Ovary (tissue), 7 donors: ENCODE measurements at regions not wholly inside any gene's neighbourhood (a gene's known extent, or its start where the extent isn't known, plus 50 kb on each side); places are given as distances from the start of the nearest gene placed in this dataset.

ENCODE experiments used
- DNase-seq, 5 donors: peaks; one replicate each; pipeline ENCODE4 v3.0.0-alpha.2; 2019 to 2020
- H3K27ac ChIP-seq, 2 donors: fragments of 200-600 bp; one replicate each; pipeline versions ENCODE4 v1.5.1 to v1.8.0; 2019 to 2022
- H3K27me3 ChIP-seq: fragments of 200-600 bp; one replicate; pipeline ENCODE4 v1.8.0; 2022
- H3K36me3 ChIP-seq: fragments of 200-600 bp; sonication (generic); one replicate; pipeline ENCODE4 v1.5.1; 2019
- H3K4me1 ChIP-seq: one replicate; pipeline ENCODE4 v1.8.1; 2013; ENCODE audit warnings: mild to moderate bottlenecking, moderate library complexity; ENCODE audit not compliant: insufficient read depth
- H3K4me3 ChIP-seq: fragments of 200-600 bp; sonication (generic); one replicate; pipeline ENCODE4 v1.5.1; 2017
- H3K9me3 ChIP-seq, 2 donors: fragments of 200-600 bp in 1 of 2; sonication (generic) in 1 of 2; one replicate each; pipeline versions ENCODE4 v1.5.1 to v1.8.1; 2013 to 2019; ENCODE audit warnings: mild to moderate bottlenecking in 1 of 2, moderate library complexity in 1 of 2
- EP300 ChIP-seq: sonication (generic); formaldehyde crosslinking; IDR thresholded peaks from one replicate; pipeline ENCODE4 v1.6.1; 2017; ENCODE audit warnings: antibody characterized with exemption
- POLR2A ChIP-seq: fragments of 450-650 bp; IDR thresholded peaks from one replicate; pipeline ENCODE4 v1.6.1; 2017; ENCODE audit warnings: antibody characterized with exemption, mild to moderate bottlenecking, moderate library complexity
- WGBS, 3 donors: extraction: QIAGEN DNeasy Blood & Tissue Kit in 1 of 3; methylation state at CpG; one replicate each; pipeline versions ENCODE4 v1.1.5 to v1.1.7; 2013 to 2017; 5-methylcytosine and 5-hydroxymethylcytosine counted together
- intact Hi-C, 4 donors: fragments of 100-400 bp; cut with DNase I; formaldehyde crosslinking; loops; one replicate each; pipeline versions ENCODE4 v1.11.0 to v1.15.1; 2022 to 2023
- TF ChIP-seq, protein P1 (sequence below), 3 donors: fragments of 450-650 bp in 2 of 3; fragments of 200-600 bp in 1 of 3; IDR thresholded peaks; one replicate each; pipeline versions ENCODE4 v1.5.1 to v1.8.0; 2016 to 2022; ENCODE audit warnings: antibody characterized with exemption in 3 of 3, mild to moderate bottlenecking in 1 of 3
- donor health status: DM: no; HTN: no; CAD: no; lungs with moderate emphysema.
- donor health status: DM: no; HTN: no; CAD: no.
- donor health status: Bipolar disorder and iron deficiency.
- donor health status: DM: no; HTN: no; CAD: no.
- donor health status: DM: yes; HTN: yes; CAD: no.

DNA sequence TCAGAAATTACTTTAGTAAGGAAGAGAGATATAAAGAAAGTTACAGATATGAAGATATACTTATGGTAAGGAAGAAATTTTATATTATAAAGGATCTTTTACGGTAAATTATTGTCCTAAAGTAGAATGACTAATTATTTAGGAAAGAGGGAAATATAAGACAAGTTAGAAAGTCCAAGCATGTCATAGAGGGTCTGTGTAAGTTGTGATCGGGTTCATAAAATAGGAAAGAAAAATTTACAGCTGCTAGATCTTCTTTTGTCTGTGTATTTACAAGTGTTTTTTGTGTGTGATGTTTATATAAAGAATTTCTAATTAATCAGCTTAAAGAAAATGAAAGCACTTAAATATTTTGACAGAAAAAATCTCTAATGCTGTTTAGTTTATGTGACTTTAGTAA, 1054.9 kb upstream of the DIAPH2 start:
- no peak overlapping the region for H3K27ac ChIP-seq
- 59 to 86% (median 78%) methylated on average over 2 of the region's 2 CpGs for WGBS, 3 donors
- H3K36me3 ChIP-seq, result no peaks in the 10 kb centered on the region
- no peak overlapping the region for H3K4me3 ChIP-seq
- DNase-seq, result no peak
- H3K4me1 ChIP-seq, result no peaks in the 10 kb centered on the region
- TF ChIP-seq EP300 (no peak), POLR2A (no peak)
- TF ChIP-seq, protein P1, sequence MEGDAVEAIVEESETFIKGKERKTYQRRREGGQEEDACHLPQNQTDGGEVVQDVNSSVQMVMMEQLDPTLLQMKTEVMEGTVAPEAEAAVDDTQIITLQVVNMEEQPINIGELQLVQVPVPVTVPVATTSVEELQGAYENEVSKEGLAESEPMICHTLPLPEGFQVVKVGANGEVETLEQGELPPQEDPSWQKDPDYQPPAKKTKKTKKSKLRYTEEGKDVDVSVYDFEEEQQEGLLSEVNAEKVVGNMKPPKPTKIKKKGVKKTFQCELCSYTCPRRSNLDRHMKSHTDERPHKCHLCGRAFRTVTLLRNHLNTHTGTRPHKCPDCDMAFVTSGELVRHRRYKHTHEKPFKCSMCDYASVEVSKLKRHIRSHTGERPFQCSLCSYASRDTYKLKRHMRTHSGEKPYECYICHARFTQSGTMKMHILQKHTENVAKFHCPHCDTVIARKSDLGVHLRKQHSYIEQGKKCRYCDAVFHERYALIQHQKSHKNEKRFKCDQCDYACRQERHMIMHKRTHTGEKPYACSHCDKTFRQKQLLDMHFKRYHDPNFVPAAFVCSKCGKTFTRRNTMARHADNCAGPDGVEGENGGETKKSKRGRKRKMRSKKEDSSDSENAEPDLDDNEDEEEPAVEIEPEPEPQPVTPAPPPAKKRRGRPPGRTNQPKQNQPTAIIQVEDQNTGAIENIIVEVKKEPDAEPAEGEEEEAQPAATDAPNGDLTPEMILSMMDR (IDR thresholded peaks at IDR 0.05), result no peak
- intact Hi-C loops, result no loop called here
- H3K27me3 ChIP-seq, result no peaks in the 10 kb centered on the region
- H3K9me3 ChIP-seq, result no peaks in the 10 kb centered on the region

DNA sequence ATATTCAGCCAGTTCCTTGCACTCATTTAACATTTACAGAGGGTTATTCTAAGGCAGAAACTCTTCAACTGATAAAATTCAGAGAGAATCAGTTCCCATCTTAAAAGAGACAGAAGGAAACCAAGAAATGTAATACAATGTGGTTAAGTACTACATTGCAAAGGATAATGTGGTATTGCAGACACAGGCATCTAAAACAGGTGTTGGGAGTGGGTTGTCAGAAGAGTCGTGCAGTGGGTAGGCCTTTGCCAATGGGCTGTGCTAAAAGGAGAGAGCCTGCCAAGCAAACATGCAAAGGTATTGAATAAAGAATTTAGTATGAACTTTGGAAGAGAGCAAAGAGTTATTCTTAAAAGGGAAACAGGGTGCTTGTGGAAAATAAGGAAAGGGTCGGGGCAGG, 1044.4 kb upstream of the DIAPH2 start:
- Histone ChIP-seq H3K27me3 (no peaks in the 10 kb centered on the region), H3K9me3 (no peaks in the 10 kb centered on the region), H3K27ac (no peak overlapping the region), H3K4me1 (no peaks in the 10 kb centered on the region), H3K36me3 (no peaks in the 10 kb centered on the region), H3K4me3 (no peak overlapping the region)
- TF ChIP-seq POLR2A (no peak), EP300 (no peak)
- TF ChIP-seq, protein P1 (IDR thresholded peaks at IDR 0.05), result no peak
- intact Hi-C loops, result no loop called here
- no peak for DNase-seq
- 17 to 23% (median 18%) methylated on average over 2 of the region's 2 CpGs for WGBS, 3 donors

DNA sequence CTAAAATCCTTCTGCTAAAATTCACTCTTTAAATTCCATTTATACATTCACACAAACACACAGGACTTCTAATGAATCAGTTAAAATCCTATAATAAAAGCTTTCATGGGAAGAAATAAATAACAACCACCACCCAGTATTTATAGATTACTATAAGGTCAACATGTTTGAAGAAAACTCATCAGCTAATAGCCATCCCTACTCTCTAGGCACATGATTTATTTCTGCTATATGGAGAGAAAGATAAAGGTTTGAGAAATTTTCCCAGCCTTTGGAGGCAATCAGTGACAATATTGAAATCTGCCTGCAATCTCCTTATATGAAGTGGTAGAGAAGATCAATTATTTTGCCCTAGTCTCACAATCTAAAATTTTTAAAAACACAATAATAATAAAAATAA, 1038.9 kb upstream of the DIAPH2 start:
- TF ChIP-seq, protein P1 (IDR thresholded peaks at IDR 0.05), result no peak
- no peak for DNase-seq
- intact Hi-C loops, result no loop called here

DNA sequence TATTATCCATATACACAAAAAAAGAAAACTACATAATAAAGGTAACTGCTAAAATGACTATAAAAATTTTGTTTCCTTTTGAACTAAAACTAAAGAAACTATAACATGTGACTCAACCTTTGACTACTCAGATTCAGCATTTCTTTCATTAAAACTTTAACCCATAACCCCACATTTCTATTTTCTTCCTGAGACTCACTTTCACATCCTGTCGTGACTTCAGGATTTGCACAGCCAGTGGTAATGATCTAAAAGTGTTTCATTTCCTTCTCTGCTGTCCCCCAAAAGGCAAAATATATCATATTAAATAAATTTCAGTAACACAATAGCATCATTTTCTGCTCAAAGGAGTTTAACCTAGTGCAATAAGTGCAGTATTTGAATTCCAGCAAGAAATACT, 1022.4 kb upstream of the DIAPH2 start:
- intact Hi-C loops, result no loop called here
- no peak for DNase-seq
- no peaks in the 10 kb centered on the region for H3K27me3 ChIP-seq
- H3K27ac ChIP-seq, result no peak overlapping the region
- no peaks in the 10 kb centered on the region for H3K9me3 ChIP-seq
- H3K4me3 ChIP-seq, result no peak overlapping the region
- no peaks in the 10 kb centered on the region for H3K36me3 ChIP-seq
- 45 to 65% (median 57%) methylated on average over 1 of the region's 1 CpG for WGBS, 3 donors
- H3K4me1 ChIP-seq, result no peaks in the 10 kb centered on the region
- TF ChIP-seq, protein P1 (IDR thresholded peaks at IDR 0.05), result no peak
- TF ChIP-seq POLR2A (no peak), EP300 (no peak)

More for the DNA sequence above, 1038.9 kb upstream of the DIAPH2 start:
- Histone ChIP-seq H3K4me3 (no peak overlapping the region), H3K36me3 (no peaks in the 10 kb centered on the region), H3K27me3 (no peaks in the 10 kb centered on the region), H3K27ac (no peak overlapping the region), H3K4me1 (no peaks in the 10 kb centered on the region), H3K9me3 (no peaks in the 10 kb centered on the region)

DNA sequence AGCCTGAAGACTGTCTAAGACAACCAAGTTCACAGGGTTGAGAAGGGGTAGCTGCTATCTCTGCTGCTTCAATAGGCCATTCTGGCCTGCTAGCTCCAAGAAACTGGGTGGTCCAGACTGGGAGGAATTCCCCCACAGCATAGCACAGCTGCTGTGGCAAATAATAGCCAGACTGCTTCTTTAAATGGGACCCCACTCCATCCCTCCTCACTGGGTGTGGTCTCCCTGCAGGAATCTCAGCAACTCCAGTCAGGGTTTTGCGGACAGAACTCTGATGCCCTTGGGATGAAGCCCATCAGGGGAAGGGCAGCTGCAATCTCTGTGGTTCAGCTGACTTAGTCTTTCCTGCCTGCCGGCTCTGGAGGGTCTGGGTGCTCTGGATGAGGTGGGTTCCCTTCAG, 1018.6 kb upstream of the DIAPH2 start:
- DNase-seq, result no peak
- Histone ChIP-seq H3K27ac (no peak overlapping the region), H3K4me1 (no peaks in the 10 kb centered on the region), H3K9me3 (no peaks in the 10 kb centered on the region), H3K36me3 (no peaks in the 10 kb centered on the region), H3K27me3 (no peaks in the 10 kb centered on the region), H3K4me3 (no peak overlapping the region)
- WGBS, 3 donors, result 58 to 79% (median 68%) methylated on average over 2 of the region's 2 CpGs
- TF ChIP-seq EP300, result no peak
- TF ChIP-seq POLR2A, result no peak
- TF ChIP-seq, protein P1 (IDR thresholded peaks at IDR 0.05), result no peak
- intact Hi-C loops, result no loop called here
